ENCODE measurements at regions not wholly inside any gene's neighbourhood (a gene's known extent, or its start where the extent isn't known, plus 50 kb on each side); places are given as distances from the start of the nearest gene placed in this dataset.

- Histone ChIP-seq H3K79me2 (ENCODE audit: insufficient read depth, low read length) (no peaks in the 10 kb centered on the region), H2AFZ (ENCODE audit: low read length) (no peak overlapping the region), H3T11ph (ENCODE audit: low read length) (no peak overlapping the region), H3K56ac (ENCODE audit: insufficient read length, low read depth, low read length) (no peak overlapping the region), H3K9ac (ENCODE audit: extremely low read depth, insufficient read length, low read length) (no peak overlapping the region), H2AK5ac (ENCODE audit: insufficient read length, low read length) (no peak overlapping the region), H4K20me1 (ENCODE audit: control insufficient read depth, insufficient read depth, insufficient read length) (no peaks in the 10 kb centered on the region), H2BK5ac (ENCODE audit: insufficient read length, low read length) (no peak overlapping the region), H3K9me3 (ENCODE audit: control insufficient read depth, low read depth, low read length) (no peaks in the 10 kb centered on the region), H3K23me2 (ENCODE audit: insufficient read length, low read depth, low read length, poor library complexity, severe bottlenecking) (no peaks in the 10 kb centered on the region), H3K27me3 (ENCODE audit: insufficient read depth, low read length) (no peaks in the 10 kb centered on the region), H3K14ac (ENCODE audit: insufficient read depth, low read length) (no peak overlapping the region), H2BK120ac (ENCODE audit: low read depth, low read length, poor library complexity, severe bottlenecking) (no peak overlapping the region), H4K91ac (ENCODE audit: insufficient read length, low read depth, low read length) (no peak overlapping the region), H4K5ac (ENCODE audit: insufficient read length, low read depth, low read length) (no peak overlapping the region), H2BK15ac (ENCODE audit: low read depth, low read length) (no peak overlapping the region), H2BK20ac (ENCODE audit: low read depth, low read length, poor library complexity, severe bottlenecking) (no peak overlapping the region), H3K4me1 (ENCODE audit: insufficient read depth, low read length) (no peaks in the 10 kb centered on the region), H3K27ac (ENCODE audit: insufficient read length, low read depth, low read length) (no peak overlapping the region), H4K8ac (replicated peaks; ENCODE audit: insufficient read length, low read depth, low read length) (no peak overlapping the region), H3K79me1 (ENCODE audit: insufficient read depth, low read depth, low read length, poor library complexity, severe bottlenecking) (no peaks in the 10 kb centered on the region), H3K4me2 (ENCODE audit: insufficient read depth, insufficient read length, low read length) (no peak overlapping the region), H3K18ac (ENCODE audit: insufficient read length, low read depth, low read length) (no peak overlapping the region), H3K4ac (ENCODE audit: low read depth, low read length) (no peak overlapping the region), H2BK12ac (ENCODE audit: insufficient read length, low read depth, low read length) (no peak overlapping the region), H3K23ac (ENCODE audit: insufficient read length, low read depth, low read length) (no peak overlapping the region)
- no CpG with 5 or more reads among the region's 3 CpGs for WGBS (ENCODE audit: extremely low coverage, insufficient read length, low lambda C conversion rate)
- no peaks in the 10 kb centered on the region; a peak in 1 of 7 replicates for H3K36me3 Mint-ChIP-seq (ENCODE audit: insufficient read depth in 1 of 3, low read depth in 3 of 3)
- no peaks in the 10 kb centered on the region; the same call in 1 of the 2 replicates for H3K27me3 Mint-ChIP-seq (ENCODE audit: low read depth)
- no peak overlapping the region for H3K27ac Mint-ChIP-seq
- H3K4me1 Mint-ChIP-seq: no peaks in the 10 kb centered on the region
- DNase-seq: no peak
- TF ChIP-seq, protein P1, sequence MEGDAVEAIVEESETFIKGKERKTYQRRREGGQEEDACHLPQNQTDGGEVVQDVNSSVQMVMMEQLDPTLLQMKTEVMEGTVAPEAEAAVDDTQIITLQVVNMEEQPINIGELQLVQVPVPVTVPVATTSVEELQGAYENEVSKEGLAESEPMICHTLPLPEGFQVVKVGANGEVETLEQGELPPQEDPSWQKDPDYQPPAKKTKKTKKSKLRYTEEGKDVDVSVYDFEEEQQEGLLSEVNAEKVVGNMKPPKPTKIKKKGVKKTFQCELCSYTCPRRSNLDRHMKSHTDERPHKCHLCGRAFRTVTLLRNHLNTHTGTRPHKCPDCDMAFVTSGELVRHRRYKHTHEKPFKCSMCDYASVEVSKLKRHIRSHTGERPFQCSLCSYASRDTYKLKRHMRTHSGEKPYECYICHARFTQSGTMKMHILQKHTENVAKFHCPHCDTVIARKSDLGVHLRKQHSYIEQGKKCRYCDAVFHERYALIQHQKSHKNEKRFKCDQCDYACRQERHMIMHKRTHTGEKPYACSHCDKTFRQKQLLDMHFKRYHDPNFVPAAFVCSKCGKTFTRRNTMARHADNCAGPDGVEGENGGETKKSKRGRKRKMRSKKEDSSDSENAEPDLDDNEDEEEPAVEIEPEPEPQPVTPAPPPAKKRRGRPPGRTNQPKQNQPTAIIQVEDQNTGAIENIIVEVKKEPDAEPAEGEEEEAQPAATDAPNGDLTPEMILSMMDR (conservative IDR thresholded peaks at IDR 0.05): no peak
- peaks cover under 1% of the 10 kb centered on the region in 2 experiments; a peak in 4 of 5 replicates for H3K9me3 Mint-ChIP-seq
- no peak overlapping the region for H3K4me3 Mint-ChIP-seq
Measured at GRCh38 chr21:15149600-15150224, 84.9 kb upstream of the NRIP1 start.
